HG02588 (cell line): ENCODE measurements at regions not wholly inside any gene's neighbourhood (a gene's known extent, or its start where the extent isn't known, plus 50 kb on each side); places are given as distances from the start of the nearest gene placed in this dataset.

Experiments
- ATAC-seq: cut with Tn5 transposase; IDR thresholded peaks from one replicate; pipeline ENCODE4 v1.9.1; 2021; ENCODE audit warnings: mild to moderate bottlenecking, moderate library complexity; ENCODE audit not compliant: unreplicated experiment

DNA sequence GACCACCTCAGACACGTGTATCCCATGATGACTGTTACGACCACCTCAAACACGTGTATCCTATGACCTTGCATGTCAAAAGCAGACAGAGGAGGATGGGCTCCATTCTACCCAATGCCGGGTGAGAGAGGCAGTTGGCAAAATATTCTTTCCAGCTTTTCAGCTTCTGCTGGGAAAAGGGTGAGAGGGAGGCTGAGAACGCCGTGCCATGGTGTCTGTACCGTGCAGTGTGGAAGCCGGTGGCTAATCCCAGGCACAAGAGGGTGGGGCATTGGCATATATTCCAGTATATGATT, 1478.4 kb downstream of the TBC1D22A start:
- ATAC-seq: no peak

DNA sequence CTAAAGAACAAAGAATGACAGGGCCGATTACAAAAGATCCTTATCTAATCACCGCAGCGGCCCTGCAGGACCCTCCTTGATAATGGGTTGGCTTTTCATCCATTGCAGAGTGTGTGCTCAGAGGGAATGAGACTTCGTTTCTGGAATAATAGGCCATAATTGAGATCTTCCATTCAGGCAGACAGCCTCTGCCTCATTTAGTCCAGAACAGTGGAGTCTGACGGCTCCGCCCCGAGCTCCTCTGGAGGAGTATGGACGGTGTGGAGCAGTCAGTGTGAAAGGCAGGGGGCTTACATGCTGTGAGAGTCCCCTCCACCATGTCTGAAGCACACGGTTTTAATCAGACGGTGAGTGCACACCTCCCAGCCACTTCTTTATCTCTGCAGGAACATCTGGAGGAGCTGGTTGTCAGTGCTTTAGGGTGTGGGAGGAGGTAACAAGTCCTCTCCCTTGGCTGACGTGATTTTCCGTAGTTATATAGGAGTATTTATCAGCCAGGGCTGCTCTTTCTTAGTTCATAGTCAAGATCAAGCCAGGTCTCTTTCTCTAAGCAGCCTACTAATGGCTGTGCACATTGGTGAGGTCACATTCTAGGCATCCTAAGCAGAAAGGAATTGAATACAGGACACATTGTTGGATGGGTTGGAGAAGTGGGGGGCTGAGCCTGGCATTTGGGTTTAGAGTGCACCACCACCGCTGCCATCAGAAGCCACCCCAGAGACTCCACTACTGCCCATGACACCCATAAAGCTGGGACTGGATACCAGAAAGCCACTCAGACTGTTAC, 1477.9 kb downstream of the TBC1D22A start:
- ATAC-seq: no peak

DNA sequence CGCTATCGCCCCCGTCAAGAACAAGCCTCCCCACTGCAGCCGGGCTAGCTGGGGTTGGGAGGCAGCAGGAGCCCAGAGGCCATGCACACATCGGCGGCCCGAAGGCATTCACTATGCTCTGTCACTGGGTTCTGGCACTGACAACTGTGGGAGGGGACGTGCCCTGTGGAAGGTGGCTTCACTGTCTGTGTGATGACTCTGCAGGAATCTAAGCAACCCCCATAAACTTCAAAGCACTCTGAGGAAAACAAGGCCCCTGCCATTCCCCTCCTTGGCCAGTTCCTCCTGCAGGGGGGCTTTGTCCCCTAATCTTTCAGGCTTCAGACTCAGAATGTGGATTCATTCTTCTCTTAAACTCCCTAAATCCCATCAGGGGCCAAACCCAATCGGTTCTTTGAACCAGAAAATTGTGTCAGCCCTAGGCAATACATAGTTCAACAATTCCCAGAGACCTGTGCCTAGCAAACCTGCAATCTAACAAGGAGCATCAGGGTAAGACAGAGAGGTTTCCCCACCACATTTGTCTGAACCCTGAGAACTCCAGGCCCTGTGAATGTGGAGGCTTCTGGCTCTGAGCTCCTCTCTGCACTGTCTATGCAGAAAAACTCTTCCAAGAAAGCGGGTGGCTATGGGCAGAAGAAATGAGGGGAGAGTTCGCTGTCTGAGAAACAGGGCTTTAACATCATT, 1477.2 kb downstream of the TBC1D22A start:
- ATAC-seq: no peak

DNA sequence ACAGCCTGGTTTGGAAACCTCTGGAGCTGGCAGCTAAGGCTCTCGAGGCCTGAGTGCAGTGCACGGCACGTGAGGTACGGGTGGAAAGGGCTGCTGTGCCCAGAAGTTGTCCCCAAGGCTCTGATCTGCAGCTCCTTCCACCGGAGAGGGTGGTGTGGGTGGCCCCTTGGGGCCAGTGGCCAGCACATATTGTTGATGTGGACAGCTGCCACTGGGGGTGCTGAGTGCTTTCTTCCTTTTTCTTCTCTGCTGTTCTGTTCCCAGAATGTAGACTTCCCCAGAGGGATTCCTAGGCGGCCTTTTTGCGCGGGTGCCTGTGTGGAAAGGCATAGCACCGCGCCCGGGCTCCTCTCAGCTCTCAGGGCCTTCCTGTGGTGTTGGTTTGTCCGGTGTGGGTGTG, 1476.5 kb downstream of the TBC1D22A start:
- ATAC-seq: no peak

DNA sequence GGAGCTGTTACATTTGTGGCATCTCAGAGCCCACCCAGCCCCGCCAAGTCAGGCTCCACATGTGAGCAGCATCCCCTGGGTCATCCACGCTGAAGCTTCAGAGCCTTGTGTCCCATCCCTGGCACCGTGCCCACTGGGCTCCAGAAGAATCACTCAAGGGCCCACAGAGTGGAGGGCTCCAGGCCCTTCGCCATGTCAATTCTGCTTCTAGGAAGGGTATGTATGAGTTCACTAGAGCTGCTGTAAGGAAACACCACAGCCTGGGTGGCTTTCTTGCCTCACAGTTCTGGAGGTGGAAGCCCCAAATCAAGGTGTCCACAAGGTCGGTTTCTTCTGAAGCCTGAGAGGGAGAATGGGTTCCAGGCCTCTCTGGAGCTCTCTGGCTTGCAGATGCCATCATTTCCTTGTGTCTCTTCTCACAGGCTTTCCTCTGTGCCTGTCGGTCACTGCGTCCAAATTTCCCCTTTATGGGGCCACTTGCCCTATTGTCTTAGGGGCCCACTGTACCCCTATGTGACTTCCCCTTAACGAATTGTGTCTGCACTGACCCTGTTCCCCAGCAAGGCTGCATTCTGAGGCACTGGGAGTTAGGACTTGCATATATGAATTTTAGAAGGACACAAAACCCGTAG, 1476.0 kb downstream of the TBC1D22A start:
- no peak for ATAC-seq

DNA sequence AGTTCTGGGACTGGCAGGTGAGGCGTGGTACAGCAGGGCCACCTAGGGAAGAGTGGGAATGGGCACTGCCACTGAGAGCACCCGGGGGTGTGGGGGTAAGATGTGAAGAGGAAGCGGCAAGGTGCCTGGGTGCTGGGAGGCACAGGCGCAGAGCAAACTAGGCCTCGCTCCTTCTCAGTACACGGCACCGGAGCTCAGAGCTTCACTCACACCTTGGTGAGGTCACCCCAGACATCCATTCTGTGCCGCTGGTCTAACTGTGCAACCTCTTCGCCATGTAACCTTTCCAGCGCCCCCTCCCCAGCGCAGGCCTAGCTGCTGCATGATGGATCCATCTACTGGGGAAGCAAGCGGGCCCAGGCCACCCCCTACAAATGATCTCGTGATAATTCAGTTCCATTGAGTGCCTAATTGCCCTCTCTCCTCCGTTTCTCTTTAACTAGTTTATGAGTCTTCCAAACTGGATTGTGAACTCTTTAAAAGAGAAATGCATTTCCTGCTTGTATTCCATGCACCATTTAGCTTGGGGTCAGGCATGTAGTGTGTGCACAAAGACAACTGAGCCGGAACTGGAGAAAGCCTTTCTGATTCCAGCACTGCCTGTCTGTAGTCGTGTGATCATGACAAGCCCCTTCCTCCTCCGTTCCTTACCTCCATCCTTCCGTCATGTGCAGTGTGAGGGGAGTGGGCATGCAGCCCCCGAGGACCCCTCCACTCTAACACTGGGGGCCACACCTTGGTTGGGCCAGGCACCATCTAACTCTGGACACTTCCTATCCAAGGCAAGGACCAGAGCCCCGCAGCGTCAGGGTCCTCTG, 1475.2 kb downstream of the TBC1D22A start:
- no peak for ATAC-seq

DNA sequence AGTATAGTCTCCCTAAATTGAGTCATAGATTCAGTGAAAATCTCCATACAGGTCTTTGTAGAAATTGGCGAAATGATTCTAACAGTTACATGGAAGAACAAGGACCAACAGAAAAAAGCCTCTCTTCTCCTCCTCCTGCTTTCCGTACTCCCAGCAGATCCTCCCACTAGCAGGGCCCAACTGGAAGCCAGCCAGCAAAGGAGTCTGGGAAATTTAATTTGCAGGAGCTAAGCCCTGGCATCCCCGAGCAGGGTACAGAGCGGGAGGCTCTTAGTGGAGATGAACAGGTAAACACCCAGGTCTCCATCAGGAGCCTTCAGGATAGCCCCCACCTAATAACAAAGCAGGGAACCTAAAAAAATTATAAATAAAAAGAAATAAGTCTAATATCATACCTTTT, 1473.8 kb downstream of the TBC1D22A start:
- no peak for ATAC-seq

DNA sequence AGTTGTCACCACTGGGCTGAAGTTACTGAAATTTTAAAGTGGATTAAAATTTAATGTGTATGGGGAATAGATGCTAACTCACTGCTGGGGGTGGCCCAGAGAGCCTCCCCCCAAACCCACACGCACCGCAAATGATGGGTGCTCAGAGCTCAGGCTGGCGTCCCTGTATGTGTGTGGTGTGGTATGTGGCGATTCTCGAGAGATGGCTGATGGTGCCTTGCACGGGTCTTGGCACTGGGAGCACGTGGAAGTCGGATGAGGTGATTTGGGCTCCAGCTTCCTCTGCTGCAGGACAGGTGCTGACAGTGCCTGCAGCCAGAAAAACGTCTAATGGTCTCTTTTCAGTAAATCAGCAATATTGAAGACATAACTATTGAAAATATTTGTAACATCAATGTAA, 1473.3 kb downstream of the TBC1D22A start:
- no peak for ATAC-seq

DNA sequence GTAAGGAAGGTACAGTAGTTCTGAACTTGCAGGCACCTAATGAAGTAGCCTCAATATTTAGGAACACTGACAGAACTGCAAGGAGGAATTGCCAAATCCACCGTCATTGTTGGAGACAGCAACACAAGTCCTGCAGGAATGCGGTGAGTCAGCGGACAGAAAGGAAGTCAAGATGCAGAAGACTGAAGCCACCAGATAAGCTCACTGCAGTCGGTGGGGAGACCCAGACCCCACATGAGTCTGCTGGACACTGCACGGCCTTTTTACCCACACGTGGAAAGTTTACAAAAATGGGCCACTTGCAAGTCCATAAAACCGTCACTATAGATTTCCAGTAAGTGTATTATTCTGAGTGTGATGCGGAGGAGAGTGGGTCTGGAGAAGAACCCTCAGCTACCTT, 1471.6 kb downstream of the TBC1D22A start:
- ATAC-seq: no peak

DNA sequence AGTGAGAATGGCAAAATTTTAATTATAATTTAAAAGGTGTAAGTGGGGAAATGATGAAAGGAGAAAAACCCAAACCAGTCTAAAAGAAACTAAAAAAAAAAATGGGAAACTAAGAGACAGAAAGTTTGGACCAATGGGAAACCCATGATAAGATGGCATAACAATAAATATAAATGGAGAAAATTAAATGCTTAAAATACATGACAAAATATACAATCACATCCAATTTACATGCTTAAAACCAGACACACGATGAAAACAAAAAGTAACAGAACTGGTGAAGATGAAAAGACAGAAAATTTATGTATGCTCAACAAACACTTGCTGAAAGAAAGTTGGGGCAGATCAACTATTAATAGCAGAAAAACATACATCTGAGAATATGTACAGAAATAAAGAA, 1471.1 kb downstream of the TBC1D22A start:
- no peak for ATAC-seq

DNA sequence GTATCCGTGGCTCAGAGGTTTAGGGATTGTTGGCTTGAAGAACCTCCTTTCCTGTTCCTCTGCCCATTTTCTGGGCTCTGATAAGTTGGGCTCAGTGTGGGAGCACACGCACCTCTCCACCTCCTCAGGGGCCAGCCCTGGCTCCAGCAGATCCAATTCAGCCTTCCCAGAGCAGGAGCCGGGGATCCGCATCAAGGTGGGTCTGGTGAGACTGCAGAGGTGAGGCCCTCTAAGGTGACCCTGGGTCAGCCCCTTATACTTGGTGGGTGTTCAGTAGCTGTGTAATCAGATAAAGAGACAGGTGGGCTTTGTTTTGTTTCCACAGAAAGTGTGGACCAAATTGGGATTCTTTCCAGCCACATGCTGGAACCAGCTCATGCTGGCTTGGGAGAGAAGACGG, 1466.0 kb downstream of the TBC1D22A start:
- no peak for ATAC-seq

DNA sequence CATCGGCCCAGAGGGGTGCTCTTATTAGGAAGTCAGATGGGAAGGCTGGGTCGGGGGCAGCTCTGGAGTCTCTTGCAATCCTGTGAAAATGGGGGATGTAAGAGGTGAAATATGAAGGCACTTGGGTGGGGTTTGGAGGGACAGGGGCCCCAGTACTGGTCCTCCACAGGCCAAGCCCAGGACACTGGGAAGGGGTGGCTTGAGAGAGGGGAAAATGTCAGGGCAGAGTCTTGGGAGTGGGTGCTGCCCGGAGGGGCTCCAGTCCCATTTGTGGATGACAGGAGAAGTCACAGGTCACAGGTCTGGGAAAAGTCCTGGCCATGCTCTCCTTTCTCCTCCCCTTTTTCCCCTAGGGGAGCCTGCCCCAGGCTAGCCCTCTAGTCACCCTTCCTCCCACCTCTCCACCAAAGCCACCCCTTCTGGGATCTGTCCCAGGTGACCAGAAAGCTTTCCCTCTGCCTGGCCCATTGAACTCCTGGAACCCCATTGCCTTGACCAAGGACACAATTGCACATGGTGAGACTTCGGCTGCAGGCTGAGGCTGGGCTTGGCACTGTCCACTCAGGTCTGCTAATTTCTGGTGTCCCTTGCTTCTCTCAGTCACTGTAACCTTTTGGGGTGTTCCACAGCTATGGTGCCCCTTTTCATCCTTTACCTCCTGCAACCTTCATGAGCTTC, 1465.0 kb downstream of the TBC1D22A start:
- ATAC-seq: no peak

DNA sequence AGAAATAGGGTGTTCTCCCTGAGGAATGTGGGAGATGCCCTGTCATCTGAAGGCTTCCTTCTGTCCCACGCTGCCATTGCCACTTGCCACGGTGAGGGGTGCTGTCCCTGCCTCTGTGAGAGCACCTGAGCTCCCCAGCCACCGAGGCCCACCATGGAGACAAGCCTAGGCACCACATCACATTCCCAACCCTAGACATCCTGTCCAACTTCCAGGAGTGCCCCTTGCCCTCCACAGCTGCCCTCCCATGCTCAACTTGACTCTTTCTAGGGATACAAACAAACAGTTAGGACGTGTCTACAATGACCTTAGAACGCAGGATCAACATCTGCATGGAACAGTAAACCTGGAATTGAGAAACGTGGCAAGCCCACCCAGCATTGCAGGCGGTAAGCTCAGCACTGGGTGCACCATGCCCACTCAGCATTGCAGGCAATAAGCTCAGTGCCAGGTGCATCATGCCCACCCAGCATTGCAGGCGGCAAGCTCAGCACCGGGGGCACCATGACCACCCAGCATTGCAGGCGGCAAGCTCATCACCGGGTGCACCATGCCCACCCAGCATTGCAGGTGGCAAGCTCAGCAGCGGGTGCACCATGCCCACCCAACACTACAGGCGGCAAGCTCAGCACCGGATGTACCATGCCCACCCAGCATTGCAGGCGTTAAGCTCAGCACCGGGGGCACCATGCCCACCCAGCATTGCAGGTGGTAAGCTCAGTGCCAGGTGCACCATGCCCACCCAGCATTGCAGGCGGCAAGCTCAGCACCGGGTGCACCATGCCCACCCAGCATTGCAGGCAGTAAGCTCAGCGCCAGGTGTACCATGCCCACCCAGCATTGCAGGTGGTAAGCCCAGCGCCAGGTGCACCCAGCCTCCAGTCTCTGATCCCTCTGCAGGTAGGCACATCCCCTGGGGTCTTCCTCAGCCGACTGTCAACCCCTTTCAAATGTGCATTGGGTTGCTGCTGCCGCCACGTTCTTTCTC, 1463.9 kb downstream of the TBC1D22A start:
- no peak for ATAC-seq

DNA sequence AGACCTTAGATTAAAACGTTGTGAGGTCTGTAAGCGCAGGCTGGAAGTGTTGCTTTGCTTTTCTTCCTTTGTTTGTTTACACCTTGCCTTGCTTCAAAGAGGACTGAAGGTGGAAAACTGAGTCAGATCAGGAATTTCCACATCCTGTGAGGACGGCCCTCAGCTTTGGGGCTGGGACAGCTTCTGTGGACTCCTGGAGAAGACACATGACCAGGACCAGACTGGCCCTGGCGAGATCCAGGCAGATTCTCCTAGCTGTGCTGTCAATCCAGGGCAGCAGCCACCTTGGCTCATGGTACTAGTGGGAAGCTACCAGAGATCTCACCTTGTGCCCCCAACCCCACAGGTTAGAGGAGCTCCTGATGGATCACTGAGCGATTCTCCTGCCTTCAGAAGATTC, 1461.9 kb downstream of the TBC1D22A start:
- ATAC-seq: no peak

DNA sequence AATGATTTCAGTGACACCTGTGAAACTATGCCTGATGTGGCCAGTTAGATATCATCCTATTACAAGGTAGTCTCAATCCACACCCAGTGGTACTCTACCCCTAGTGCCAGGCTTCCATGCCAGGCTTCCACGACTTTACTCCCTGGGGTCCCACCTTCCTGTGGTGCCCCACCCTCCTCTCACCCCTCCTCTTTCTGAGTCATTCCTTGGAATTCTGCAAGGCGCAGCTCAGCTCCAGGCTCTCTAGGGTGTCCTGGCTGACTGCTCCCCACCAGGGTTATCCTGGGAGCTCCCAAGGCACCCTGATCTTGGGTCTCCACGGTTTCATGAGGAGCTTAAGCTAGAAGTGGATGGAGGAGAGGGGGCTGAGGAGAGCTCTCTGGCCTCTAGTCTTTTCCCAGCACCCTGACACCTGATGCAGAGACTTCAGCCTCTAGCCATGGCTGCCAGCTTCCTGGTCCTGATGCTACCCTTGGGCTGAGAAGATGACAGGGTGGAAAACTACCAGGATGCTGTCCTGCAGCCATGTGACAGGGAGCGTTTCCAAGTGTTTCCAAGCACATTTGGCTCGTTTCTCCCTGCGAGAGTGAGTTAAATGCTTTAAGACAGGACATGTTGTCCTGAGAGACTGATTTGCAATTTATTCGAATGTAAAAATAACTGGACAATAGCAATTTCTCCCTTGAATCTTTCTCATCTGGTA, 1461.2 kb downstream of the TBC1D22A start:
- no peak for ATAC-seq

DNA sequence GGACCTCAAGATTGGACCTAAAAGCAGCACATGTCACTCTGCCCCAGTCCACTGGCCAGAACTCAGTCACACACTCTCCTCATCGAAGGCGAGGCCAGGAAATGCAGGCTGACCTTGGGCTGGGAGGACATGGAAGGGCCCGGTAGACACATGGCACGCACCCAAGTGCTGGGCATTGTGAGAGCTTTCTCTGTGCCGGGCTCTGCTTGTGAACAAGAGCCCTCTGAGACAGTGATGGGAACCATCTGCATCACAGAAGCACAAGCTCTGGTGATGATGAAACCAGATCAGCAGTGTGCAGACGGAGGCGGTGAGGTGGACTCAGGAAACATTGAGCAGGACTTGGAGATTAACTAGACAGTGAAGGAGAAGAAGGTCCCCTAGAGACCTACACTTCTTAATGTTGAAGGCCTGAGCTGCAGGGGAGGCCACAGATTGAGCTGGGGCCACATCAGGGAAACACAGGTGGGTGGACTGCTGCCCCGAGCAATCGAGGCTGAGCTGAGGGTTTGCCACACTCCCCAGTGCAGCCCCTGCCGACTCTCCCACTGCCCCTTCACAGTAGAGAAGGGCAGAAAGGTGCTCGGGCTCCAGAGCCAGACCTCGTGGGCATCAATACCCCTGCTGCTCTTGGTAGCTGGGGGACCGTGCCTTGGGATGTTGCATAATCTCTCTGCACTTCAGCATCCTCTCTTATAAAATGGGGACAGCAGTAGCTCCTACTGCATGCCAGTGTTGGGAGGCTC, 1460.5 kb downstream of the TBC1D22A start:
- ATAC-seq: no peak

DNA sequence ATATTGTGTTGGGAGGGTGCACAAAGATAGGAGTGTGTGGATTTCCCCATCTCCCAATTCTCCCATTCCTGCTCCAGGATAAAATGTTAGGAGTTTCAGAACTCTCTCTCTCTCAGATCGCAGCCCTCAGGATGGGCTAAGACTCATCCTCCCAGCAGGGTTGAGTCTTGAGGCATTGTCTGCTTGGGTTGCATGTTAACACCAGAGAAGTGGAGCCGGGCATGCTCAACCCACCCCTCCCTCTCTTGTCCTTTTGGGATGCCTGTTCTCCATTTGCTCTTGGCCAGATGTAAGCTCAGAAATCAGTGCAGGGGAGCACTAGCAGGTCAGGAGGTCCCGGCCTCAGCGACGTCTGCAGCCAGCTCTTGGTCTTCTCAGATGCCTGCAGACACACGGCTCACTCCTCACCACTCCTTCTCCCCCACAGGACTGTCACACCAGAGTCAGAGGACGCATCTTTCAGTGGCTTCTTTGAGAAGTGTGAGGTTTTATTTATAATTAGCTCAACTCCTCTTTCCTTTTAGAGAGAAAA, 1456.5 kb downstream of the TBC1D22A start:
- no peak for ATAC-seq

DNA sequence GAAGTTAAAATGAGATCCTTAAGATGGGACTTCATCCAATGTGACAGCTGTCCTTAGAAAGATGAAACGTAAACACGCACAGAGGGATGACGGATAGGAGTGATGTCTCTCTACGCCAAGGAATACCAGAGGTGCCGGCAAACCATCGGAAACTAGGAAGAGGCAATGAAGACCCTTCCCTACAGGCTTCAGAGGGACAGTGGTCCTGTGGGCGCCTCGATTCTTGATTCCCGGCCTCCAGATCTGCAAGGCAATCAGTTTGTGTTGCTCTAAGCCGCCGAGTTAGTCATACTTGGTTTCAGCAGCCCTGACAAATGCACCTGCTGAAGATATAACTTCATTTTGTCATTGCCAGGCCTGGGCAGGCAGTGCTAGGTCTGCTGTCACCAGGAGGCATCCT, 1455.1 kb downstream of the TBC1D22A start:
- ATAC-seq: no peak
